ENCODE measurements at regions not wholly inside any gene's neighbourhood (a gene's known extent, or its start where the extent isn't known, plus 50 kb on each side); places are given as distances from the start of the nearest gene placed in this dataset.

- H3K36me3 ChIP-seq, result no peaks in the 10 kb centered on the region
- DNase-seq (ENCODE audit: low spot score), result no peak
- H3K27ac ChIP-seq, result no peak overlapping the region
- no peak for ATAC-seq (ENCODE audit: insufficient number of reproducible peaks, low FRiP score, low read depth)
- no peaks in the 10 kb centered on the region for H3K4me1 ChIP-seq (ENCODE audit: control insufficient read depth in 1 of 2, low read depth in 2 of 2)
- TF ChIP-seq CTCF (IDR thresholded peaks at IDR 0.05), result no peak
- H3K9me3 ChIP-seq, result no peaks in the 10 kb centered on the region
- H3K4me3 ChIP-seq, result no peak overlapping the region
- H3K27me3 ChIP-seq (replicated peaks; ENCODE audit: insufficient read depth), result no peaks in the 10 kb centered on the region
Measured at GRCh38 chr16:55968221-55968620, 93.0 kb upstream of the CES5A start.

GRCh38 chr16:55964923-55965475, 89.8 kb upstream of the CES5A start:
- Histone ChIP-seq H3K27ac (no peak overlapping the region), H3K4me3 (no peak overlapping the region), H3K4me1 (ENCODE audit: control insufficient read depth in 1 of 2, low read depth in 2 of 2) (no peaks in the 10 kb centered on the region), H3K36me3 (no peaks in the 10 kb centered on the region), H3K27me3 (replicated peaks; ENCODE audit: insufficient read depth) (no peaks in the 10 kb centered on the region), H3K9me3 (no peaks in the 10 kb centered on the region)
- ATAC-seq (ENCODE audit: insufficient number of reproducible peaks, low FRiP score, low read depth), result no peak
- no peak for TF ChIP-seq CTCF (IDR thresholded peaks at IDR 0.05)
- no peak for DNase-seq (ENCODE audit: low spot score)

- no peak overlapping the region for H3K27ac ChIP-seq
- no peaks in the 10 kb centered on the region for H3K27me3 ChIP-seq (replicated peaks; ENCODE audit: insufficient read depth)
- no peaks in the 10 kb centered on the region for H3K9me3 ChIP-seq
- H3K4me1 ChIP-seq (ENCODE audit: control insufficient read depth in 1 of 2, low read depth in 2 of 2), result no peaks in the 10 kb centered on the region
- no peaks in the 10 kb centered on the region for H3K36me3 ChIP-seq
- no peak for TF ChIP-seq CTCF (IDR thresholded peaks at IDR 0.05)
- no peak overlapping the region for H3K4me3 ChIP-seq
- ATAC-seq (ENCODE audit: insufficient number of reproducible peaks, low FRiP score, low read depth) (no peak), DNase-seq (ENCODE audit: low spot score) (no peak)
Measured at GRCh38 chr16:55955845-55956244, 80.7 kb upstream of the CES5A start.

GRCh38 chr16:55955424-55955823, 80.3 kb upstream of the CES5A start:
- no peak for DNase-seq (ENCODE audit: low spot score)
- Histone ChIP-seq H3K4me3 (no peak overlapping the region), H3K9me3 (no peaks in the 10 kb centered on the region), H3K4me1 (ENCODE audit: control insufficient read depth in 1 of 2, low read depth in 2 of 2) (no peaks in the 10 kb centered on the region), H3K27ac (no peak overlapping the region), H3K27me3 (replicated peaks; ENCODE audit: insufficient read depth) (no peaks in the 10 kb centered on the region), H3K36me3 (no peaks in the 10 kb centered on the region)
- TF ChIP-seq CTCF (IDR thresholded peaks at IDR 0.05), result no peak
- ATAC-seq (ENCODE audit: insufficient number of reproducible peaks, low FRiP score, low read depth), result no peak

- ATAC-seq (ENCODE audit: insufficient number of reproducible peaks, low FRiP score, low read depth) (no peak), DNase-seq (ENCODE audit: low spot score) (no peak)
- H3K27me3 ChIP-seq (replicated peaks; ENCODE audit: insufficient read depth), result no peaks in the 10 kb centered on the region
- no peak overlapping the region for H3K4me3 ChIP-seq
- no peaks in the 10 kb centered on the region for H3K4me1 ChIP-seq (ENCODE audit: control insufficient read depth in 1 of 2, low read depth in 2 of 2)
- no peak overlapping the region for H3K27ac ChIP-seq
- H3K36me3 ChIP-seq, result no peaks in the 10 kb centered on the region
- TF ChIP-seq CTCF (IDR thresholded peaks at IDR 0.05), result no peak
- no peaks in the 10 kb centered on the region for H3K9me3 ChIP-seq
Measured at GRCh38 chr16:55954906-55955305, 79.7 kb upstream of the CES5A start.
